ENCODE measurements at regions not wholly inside any gene's neighbourhood (a gene's known extent, or its start where the extent isn't known, plus 50 kb on each side); places are given as distances from the start of the nearest gene placed in this dataset.
A peak's percentile ranks its signal among the peaks of the same experiment; 100 is the strongest.
"Not testable (repeated sequence)": the region's sequence is repeated elsewhere in the genome, so short reads cannot be mapped to it uniquely, and the experiment has no call there.

DNA sequence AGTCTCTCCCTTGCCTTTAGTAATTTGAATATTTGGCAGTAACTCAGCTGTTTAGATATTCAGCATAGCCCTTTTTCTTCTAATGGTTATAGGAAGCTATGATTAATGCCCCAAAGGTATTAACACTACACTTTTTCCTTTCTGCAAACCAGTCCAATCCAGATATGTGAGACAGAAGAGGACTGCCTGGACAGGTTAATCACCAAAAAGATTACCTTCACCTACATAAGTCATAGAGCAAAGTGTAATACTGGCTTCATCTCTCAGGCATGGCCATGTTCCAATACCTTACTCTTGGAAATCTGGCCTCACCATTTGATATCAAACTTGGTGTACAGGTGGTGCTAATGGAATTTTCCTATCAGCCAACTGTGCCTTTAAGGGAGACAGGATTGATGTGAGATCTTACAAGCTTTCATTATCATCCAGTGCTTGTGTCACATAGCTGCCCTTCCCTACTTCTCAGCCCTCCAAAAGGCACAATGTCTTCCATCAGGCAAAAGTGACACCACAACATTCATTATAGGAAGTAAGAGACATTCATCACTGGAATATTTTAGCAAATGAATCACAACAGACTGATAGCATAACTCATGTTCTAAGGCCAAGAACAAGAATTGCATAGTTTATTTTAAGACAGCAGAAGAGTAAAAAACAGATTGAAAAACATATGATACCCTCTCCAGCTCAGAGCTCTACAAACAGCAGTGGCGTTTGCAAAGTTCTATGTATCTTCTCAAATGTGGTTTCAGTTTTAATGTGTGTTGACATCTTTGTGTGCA lies 91.2 kb upstream of the PAM start:
- TF ChIP-seq, protein P1, sequence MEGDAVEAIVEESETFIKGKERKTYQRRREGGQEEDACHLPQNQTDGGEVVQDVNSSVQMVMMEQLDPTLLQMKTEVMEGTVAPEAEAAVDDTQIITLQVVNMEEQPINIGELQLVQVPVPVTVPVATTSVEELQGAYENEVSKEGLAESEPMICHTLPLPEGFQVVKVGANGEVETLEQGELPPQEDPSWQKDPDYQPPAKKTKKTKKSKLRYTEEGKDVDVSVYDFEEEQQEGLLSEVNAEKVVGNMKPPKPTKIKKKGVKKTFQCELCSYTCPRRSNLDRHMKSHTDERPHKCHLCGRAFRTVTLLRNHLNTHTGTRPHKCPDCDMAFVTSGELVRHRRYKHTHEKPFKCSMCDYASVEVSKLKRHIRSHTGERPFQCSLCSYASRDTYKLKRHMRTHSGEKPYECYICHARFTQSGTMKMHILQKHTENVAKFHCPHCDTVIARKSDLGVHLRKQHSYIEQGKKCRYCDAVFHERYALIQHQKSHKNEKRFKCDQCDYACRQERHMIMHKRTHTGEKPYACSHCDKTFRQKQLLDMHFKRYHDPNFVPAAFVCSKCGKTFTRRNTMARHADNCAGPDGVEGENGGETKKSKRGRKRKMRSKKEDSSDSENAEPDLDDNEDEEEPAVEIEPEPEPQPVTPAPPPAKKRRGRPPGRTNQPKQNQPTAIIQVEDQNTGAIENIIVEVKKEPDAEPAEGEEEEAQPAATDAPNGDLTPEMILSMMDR (IDR thresholded peaks at IDR 0.05; ENCODE audit: insufficient read depth, low read length, poor library complexity, severe bottlenecking): no peak
- Histone ChIP-seq H3K4me3 (ENCODE audit: low read depth, low read length) (no peak overlapping the region), H3K27me3 (ENCODE audit: control insufficient read depth, insufficient read depth, low read length) (no peaks in the 10 kb centered on the region), H3K36me3 (ENCODE audit: control insufficient read depth, insufficient read depth, low read length) (no peaks in the 10 kb centered on the region)
- DNase-seq (ENCODE audit: low read depth): no peak

DNA sequence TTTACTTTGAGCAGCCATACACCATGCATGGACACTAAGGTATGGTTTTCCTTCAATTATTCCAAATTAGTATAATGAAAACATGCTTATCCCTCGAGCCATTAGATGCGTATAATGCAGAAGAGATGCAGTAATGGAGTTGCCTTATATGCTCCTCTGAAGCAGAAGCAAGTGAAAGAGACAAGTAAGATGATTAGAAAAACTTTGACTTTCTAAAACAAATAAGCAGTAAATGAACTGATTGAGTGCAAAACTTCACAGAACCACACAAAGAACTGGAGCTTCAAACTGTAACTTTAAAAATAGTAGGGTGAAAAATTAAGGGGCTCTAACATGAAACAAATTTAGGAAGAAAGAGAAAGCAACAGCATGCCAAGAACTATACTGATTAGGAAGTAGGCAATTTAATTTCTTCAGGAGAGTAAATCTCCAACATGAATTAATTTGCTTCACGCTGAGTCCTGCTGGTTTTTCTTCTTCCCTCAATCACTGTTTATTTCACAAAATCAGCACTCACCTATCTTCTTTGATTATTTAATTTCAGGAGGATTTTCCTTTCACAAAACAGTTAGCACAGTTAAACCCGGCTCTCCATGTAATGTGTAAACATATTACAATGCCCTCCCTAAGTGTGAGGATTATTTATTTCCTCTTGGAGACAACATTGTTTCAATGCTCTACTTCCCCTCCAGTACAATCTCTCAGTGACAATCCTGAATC lies 90.3 kb upstream of the PAM start:
- TF ChIP-seq, protein P1 (IDR thresholded peaks at IDR 0.05; ENCODE audit: insufficient read depth, low read length, poor library complexity, severe bottlenecking): no peak
- H3K36me3 ChIP-seq (ENCODE audit: control insufficient read depth, insufficient read depth, low read length): no peaks in the 10 kb centered on the region
- H3K4me3 ChIP-seq (ENCODE audit: low read depth, low read length): no peak overlapping the region
- no peaks in the 10 kb centered on the region for H3K27me3 ChIP-seq (ENCODE audit: control insufficient read depth, insufficient read depth, low read length)
- DNase-seq (ENCODE audit: low read depth): no peak

DNA sequence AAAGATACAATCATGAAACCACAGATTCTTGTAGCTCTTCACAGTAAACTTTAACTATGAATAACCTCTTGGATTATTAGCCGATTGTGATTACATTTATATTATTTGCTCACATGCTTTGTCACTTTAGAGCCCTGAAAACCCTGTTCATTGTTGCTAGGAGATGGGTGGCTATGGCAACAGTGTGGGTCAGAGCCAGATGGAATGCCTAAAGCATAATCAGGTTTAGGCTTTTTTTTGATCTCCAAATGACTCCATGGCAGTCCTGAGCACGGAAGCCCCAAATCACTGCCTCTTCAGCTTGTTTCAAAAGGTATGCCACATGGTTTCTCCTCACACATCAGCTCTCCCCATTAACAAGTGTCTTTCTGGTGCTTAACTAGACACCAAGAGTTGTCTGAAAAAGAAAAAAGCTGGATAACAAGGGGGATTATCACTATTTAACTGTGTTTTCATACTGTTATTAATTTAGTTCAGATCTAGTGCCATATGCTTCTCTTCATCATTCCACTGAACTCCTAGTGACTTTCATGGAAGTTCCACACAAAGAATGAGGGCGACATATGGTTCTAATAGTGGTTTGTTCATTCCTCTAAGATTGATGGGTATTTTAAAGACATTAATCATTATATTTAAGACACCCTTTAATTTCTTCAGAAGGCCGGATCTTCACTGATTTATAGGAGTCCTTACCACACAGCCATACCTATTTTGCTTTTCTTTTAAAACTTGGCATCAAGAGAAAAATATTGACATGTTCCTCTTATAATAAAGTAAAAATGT lies 88.8 kb upstream of the PAM start:
- Histone ChIP-seq H3K4me3 (ENCODE audit: low read depth, low read length) (no peak overlapping the region), H3K36me3 (ENCODE audit: control insufficient read depth, insufficient read depth, low read length) (no peaks in the 10 kb centered on the region), H3K27me3 (ENCODE audit: control insufficient read depth, insufficient read depth, low read length) (no peaks in the 10 kb centered on the region)
- no peak for DNase-seq (ENCODE audit: low read depth)
- TF ChIP-seq, protein P1 (IDR thresholded peaks at IDR 0.05; ENCODE audit: insufficient read depth, low read length, poor library complexity, severe bottlenecking): no peak

DNA sequence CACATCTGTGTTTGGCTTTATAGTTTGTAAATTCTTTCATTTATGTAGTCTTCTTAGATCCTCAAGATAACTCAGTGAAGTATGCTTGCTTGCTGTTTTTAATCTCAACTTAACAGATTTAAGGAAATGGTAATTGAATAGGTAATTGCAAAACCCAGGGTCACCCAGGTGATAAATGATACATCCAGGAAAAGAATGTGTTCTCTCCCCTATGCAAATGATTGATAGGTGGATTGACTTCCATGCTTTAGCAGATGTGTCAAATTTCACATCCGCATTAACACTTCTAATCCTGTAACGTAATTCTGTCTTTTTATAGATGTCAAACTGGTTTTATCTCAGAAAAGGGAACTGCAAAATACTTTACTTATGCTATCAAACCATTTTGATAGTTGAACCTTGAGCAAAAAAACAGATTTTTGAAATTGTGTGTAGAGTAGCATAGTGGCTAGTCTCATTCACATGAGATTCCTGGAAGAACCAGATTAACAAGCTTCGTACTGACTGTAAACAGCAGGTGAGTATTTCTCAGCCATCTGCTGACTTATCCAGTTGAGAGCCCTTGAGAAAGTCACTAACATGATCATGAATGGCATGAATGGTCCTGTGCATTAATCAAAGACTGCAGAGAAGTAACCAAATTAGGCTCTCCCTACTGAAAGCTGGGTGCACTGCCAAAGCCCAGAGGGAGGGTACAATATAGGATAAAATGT lies 86.7 kb upstream of the PAM start:
- Histone ChIP-seq H3K27me3 (ENCODE audit: control insufficient read depth, insufficient read depth, low read length) (no peaks in the 10 kb centered on the region), H3K36me3 (ENCODE audit: control insufficient read depth, insufficient read depth, low read length) (no peaks in the 10 kb centered on the region), H3K4me3 (ENCODE audit: low read depth, low read length) (no peak overlapping the region)
- TF ChIP-seq, protein P1 (IDR thresholded peaks at IDR 0.05; ENCODE audit: insufficient read depth, low read length, poor library complexity, severe bottlenecking): no peak
- DNase-seq (ENCODE audit: low read depth): no peak

DNA sequence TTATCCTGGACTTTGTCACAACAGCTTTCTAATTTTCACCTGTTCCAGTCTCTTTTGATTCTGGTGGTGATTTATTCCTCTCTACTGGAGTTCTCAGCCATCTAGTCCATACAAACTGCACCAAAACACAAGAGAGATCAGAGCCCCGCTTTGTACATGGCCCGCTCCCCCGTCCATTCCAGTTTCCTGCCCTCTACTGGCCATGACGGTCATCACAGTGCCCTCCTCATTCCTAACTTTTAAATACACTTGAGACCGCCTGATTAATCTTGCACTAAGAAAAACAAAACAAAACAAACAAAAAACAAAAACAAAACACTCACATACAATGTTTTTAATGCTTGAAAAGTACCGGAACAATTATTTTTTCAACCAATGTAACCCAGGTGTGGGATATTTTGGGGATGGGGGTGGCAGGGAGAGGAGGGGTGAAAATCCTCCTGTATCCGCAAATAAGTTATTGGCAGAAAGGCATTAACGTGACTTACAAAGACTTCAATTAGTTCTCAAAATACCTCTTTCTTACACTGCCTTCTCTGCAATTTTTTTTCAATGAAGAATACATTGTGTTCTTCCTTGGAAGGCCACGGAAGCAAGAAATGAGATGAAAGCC lies 84.8 kb upstream of the PAM start:
- no peak for DNase-seq (ENCODE audit: low read depth)
- H3K4me3 ChIP-seq (ENCODE audit: low read depth, low read length): no peak overlapping the region
- TF ChIP-seq, protein P1 (IDR thresholded peaks at IDR 0.05; ENCODE audit: insufficient read depth, low read length, poor library complexity, severe bottlenecking): peak; percentile 65

DNA sequence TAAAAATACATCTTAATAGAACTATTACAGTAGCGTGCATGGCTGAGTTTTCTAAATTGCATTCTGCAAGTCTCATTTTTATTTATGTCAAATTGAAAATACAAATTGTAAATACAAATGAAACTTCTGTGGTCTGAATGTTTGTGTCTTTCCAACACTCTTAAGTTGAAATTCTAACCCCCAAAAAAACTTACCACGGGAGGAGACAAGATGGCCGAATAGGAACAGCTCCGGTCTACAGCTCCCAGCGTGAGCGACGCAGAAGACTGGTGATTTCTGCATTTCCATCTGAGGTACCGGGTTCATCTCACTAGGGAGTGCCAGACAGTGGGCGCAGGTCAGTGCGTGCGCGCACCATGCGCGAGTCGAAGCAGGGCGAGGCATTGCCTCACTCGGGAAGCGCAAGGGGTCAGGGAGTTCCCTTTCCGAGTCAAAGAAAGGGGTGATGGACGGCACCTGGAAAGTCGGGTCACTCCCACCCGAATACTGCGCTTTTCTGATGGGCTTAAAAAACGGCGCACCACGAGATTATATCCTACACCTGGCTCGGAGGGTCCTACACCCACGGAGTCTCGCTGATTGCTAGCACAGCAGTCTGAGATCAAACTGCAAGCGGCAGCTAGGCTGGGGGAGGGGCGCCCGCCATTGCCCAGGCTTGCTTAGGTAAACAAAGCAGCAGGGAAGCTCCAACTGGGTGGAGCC lies 83.9 kb upstream of the PAM start:
- not testable (repeated sequence) for H3K36me3 ChIP-seq (ENCODE audit: control insufficient read depth, insufficient read depth, low read length); H3K27me3 ChIP-seq (ENCODE audit: control insufficient read depth, insufficient read depth, low read length); H3K4me3 ChIP-seq (ENCODE audit: low read depth, low read length); DNase-seq (ENCODE audit: low read depth)

More for the DNA sequence above, 84.8 kb upstream of the PAM start:
- H3K27me3 ChIP-seq (ENCODE audit: control insufficient read depth, insufficient read depth, low read length): no peaks in the 10 kb centered on the region
- H3K36me3 ChIP-seq (ENCODE audit: control insufficient read depth, insufficient read depth, low read length): no peaks in the 10 kb centered on the region

Measured in kidney epithelial cell (primary cell).